Endothelial cell of umbilical vein (primary cell): ENCODE measurements at regions not wholly inside any gene's neighbourhood (a gene's known extent, or its start where the extent isn't known, plus 50 kb on each side); places are given as distances from the start of the nearest gene placed in this dataset.

ENCODE experiments used
- BruUV-seq: library from RNA; stranded (reverse); fragments of 400-500 nt; replicated peaks from 2 replicates; lab custom pipeline; 2021; lab: Mats Ljungman, UMichigan
- CTCF ChIA-PET: fragments of 300-600, 350-600 bp; sonication (Branson Sonifier 250); formaldehyde crosslinking; loops from one replicate; lab custom pipeline; 2021; ENCODE audit warnings: antibody characterized with exemption, inconsistent platforms; lab: Charles Lee
- POLR2A ChIA-PET: fragments of 300-600, 350-600 bp; sonication (Branson Sonifier 250); formaldehyde crosslinking; loops from one replicate; lab custom pipeline; 2021; ENCODE audit warnings: antibody characterized with exemption, inconsistent platforms; lab: Charles Lee
- DNase-seq: peaks from one replicate; pipeline ENCODE4 v3.0.0-alpha.2; 2011; ENCODE audit warnings: low read depth, low spot score
- FAIRE-seq: peaks from 2 replicates; lab custom pipeline; 2011; peaks lifted over from hg19 to GRCh38; lab: Jason Lieb, UNC
- H2AFZ ChIP-seq: 2 replicates; pipeline ENCODE4 v1.6.0; 2012; ENCODE audit warnings: low read depth, low read length, control low read depth, inconsistent platforms
- H3K27ac ChIP-seq: 2 replicates; pipeline ENCODE4 v1.5.1; 2011; ENCODE audit warnings: low read depth, mild to moderate bottlenecking, control low read depth, low read length, moderate library complexity; ENCODE audit not compliant: insufficient read depth
- H3K27me3 ChIP-seq, 2 experiments: 2 replicates each; pipeline versions ENCODE4 v1.6.0 to v1.6.1; 2011; ENCODE audit warnings: low read length in 2 of 2, mixed read lengths in 1 of 2; ENCODE audit not compliant: control insufficient read depth in 2 of 2, insufficient read depth in 2 of 2
- H3K36me3 ChIP-seq, 2 experiments: 2 replicates in 1 of 2; 3 replicates in 1 of 2; pipeline ENCODE4 v1.5.1; 2011; ENCODE audit warnings: low read length in 2 of 2, mild to moderate bottlenecking in 1 of 2, moderate library complexity in 1 of 2; ENCODE audit not compliant: control insufficient read depth in 2 of 2, insufficient read depth in 2 of 2; ENCODE audit errors: extremely low read depth in 1 of 2
- H3K4me1 ChIP-seq: 3 replicates; pipeline ENCODE4 v1.5.1; 2011; ENCODE audit warnings: mild to moderate bottlenecking, low read length; ENCODE audit not compliant: control insufficient read depth, insufficient read depth; ENCODE audit errors: extremely low read depth
- H3K4me2 ChIP-seq: 2 replicates; pipeline ENCODE4 v1.6.1; 2011; ENCODE audit warnings: low read length, control low read depth, mixed read lengths; ENCODE audit not compliant: insufficient read depth
- H3K4me3 ChIP-seq, 3 experiments: fragments of 200-600 bp in 1 of 3; sonication (generic), shearing (Covaris generic) in 1 of 3; replicated peaks in 1 of 3; 2 replicates each; pipeline ENCODE4 v1.5.1; 2011 to 2016; ENCODE audit warnings: control low read depth in 3 of 3, low read length in 3 of 3, mild to moderate bottlenecking in 2 of 3, inconsistent platforms in 1 of 3, low read depth in 1 of 3, moderate library complexity in 1 of 3; ENCODE audit not compliant: insufficient read depth in 1 of 3
- H3K79me2 ChIP-seq: 2 replicates; pipeline ENCODE4 v1.6.0; 2012; ENCODE audit warnings: low read length, inconsistent platforms; ENCODE audit not compliant: control insufficient read depth, insufficient read depth
- H3K9ac ChIP-seq: replicated peaks from 2 replicates; pipeline ENCODE3; 2011; ENCODE audit warnings: low read length, control low read depth; ENCODE audit not compliant: insufficient read depth; ENCODE audit errors: extremely low read depth
- H3K9me1 ChIP-seq: replicated peaks from 3 replicates; pipeline ENCODE4 v1.6.0; 2011; ENCODE audit warnings: mild to moderate bottlenecking, low read length; ENCODE audit not compliant: control insufficient read depth, insufficient read depth; ENCODE audit errors: extremely low read depth
- H3K9me3 ChIP-seq: replicated peaks from 2 replicates; pipeline ENCODE4 v1.5.1; 2012; ENCODE audit warnings: low read length, inconsistent platforms; ENCODE audit not compliant: control insufficient read depth, insufficient read depth
- H4K20me1 ChIP-seq: replicated peaks from 2 replicates; pipeline ENCODE3; 2011; ENCODE audit warnings: mild to moderate bottlenecking, low read length; ENCODE audit not compliant: control insufficient read depth, insufficient read depth; ENCODE audit errors: extremely low read depth
- EZH2 ChIP-seq: IDR thresholded peaks from 2 replicates; pipeline ENCODE4 v1.6.1; 2012; ENCODE audit warnings: borderline replicate concordance, low read depth, mild to moderate bottlenecking, moderate library complexity, low read length, inconsistent platforms; ENCODE audit not compliant: severe bottlenecking
- FOS ChIP-seq: IDR thresholded peaks from 2 replicates; pipeline ENCODE4 v1.6.1; 2011; ENCODE audit warnings: mild to moderate bottlenecking, low read length, moderate library complexity, borderline replicate concordance; ENCODE audit not compliant: insufficient read depth
- GATA2 ChIP-seq: IDR thresholded peaks from 2 replicates; pipeline ENCODE4 v1.7.0; 2011; ENCODE audit warnings: low read depth, mild to moderate bottlenecking, moderate library complexity, mixed read lengths, low read length; ENCODE audit not compliant: insufficient read length, insufficient read depth
- JUN ChIP-seq: IDR thresholded peaks from 2 replicates; pipeline ENCODE4 v1.6.1; 2011; ENCODE audit warnings: borderline replicate concordance, low read depth; ENCODE audit not compliant: insufficient read length, insufficient read depth
- MAX ChIP-seq: IDR thresholded peaks from 2 replicates; pipeline ENCODE4 v1.6.1; 2011; ENCODE audit not compliant: insufficient read depth, insufficient read length
- MYC ChIP-seq: IDR thresholded peaks from one replicate; pipeline ENCODE4 v1.6.1; 2011; ENCODE audit warnings: mild to moderate bottlenecking, low read depth, low read length
- POLR2A ChIP-seq: IDR thresholded peaks from 2 replicates; pipeline ENCODE4 v1.6.1; 2012; ENCODE audit warnings: low read depth, mild to moderate bottlenecking, control low read depth, low read length
- POLR2AphosphoS5 ChIP-seq: IDR thresholded peaks from 2 replicates; pipeline ENCODE4 v1.6.1; 2012; ENCODE audit warnings: low read depth, mild to moderate bottlenecking, control low read depth, low read length, moderate library complexity; ENCODE audit not compliant: insufficient read depth
- dilution Hi-C: fragments of 300-500 bp; cut with MboI; formaldehyde crosslinking; loops from one replicate; pipeline ENCODE4 v1.15.0; 2019; ENCODE audit warnings: low sequenced_read_pairs; ENCODE audit not compliant: extremely low pct_ligation_motif_present
- intact Hi-C: fragments of 100-400 bp; cut with micrococcal nuclease; formaldehyde crosslinking; loops from one replicate; pipeline ENCODE4 v1.10.0; 2022
- TF ChIP-seq, protein P1 (sequence below), 2 donors: IDR thresholded peaks; 1 replicate in 1 of 2; 2 replicates in 1 of 2; pipeline ENCODE4 v1.5.1; 2011; ENCODE audit warnings: low read length in 2 of 2, mild to moderate bottlenecking in 2 of 2, moderate library complexity in 2 of 2, control low read depth in 1 of 2, inconsistent platforms in 1 of 2, low read depth in 1 of 2; ENCODE audit not compliant: insufficient read depth in 1 of 2; ENCODE audit errors: extremely low read depth in 1 of 2

GRCh38 chr16:48089053-48089792 lies 66.6 kb downstream of the ABCC12 start:
- Histone ChIP-seq H3K9me1 (no peaks in the 10 kb centered on the region), H3K9me3 (no peaks in the 10 kb centered on the region), H3K9ac (no peak overlapping the region), H3K4me2 (no peak overlapping the region), H3K27me3 (no peaks in the 10 kb centered on the region), H2AFZ (no peak overlapping the region), H3K4me3 (no peak overlapping the region), H3K36me3 (no peaks in the 10 kb centered on the region), H3K4me1 (no peaks in the 10 kb centered on the region), H3K27ac (no peak overlapping the region), H4K20me1 (no peaks in the 10 kb centered on the region), H3K79me2 (no peaks in the 10 kb centered on the region)
- dilution Hi-C loops (no loop called here), intact Hi-C loops (no loop called here)
- no TSS peak for BruUV-seq
- TF ChIP-seq MYC (no peak), EZH2 (no peak), GATA2 (no peak), POLR2AphosphoS5 (no peak), JUN (no peak), FOS (no peak), MAX (no peak), POLR2A (no peak)
- TF ChIP-seq, protein P1, sequence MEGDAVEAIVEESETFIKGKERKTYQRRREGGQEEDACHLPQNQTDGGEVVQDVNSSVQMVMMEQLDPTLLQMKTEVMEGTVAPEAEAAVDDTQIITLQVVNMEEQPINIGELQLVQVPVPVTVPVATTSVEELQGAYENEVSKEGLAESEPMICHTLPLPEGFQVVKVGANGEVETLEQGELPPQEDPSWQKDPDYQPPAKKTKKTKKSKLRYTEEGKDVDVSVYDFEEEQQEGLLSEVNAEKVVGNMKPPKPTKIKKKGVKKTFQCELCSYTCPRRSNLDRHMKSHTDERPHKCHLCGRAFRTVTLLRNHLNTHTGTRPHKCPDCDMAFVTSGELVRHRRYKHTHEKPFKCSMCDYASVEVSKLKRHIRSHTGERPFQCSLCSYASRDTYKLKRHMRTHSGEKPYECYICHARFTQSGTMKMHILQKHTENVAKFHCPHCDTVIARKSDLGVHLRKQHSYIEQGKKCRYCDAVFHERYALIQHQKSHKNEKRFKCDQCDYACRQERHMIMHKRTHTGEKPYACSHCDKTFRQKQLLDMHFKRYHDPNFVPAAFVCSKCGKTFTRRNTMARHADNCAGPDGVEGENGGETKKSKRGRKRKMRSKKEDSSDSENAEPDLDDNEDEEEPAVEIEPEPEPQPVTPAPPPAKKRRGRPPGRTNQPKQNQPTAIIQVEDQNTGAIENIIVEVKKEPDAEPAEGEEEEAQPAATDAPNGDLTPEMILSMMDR (IDR thresholded peaks at IDR 0.05; ENCODE audit: extremely low read depth in 1 of 2, insufficient read depth in 1 of 2, low read depth in 1 of 2, low read length in 2 of 2) = no peak
- DNase-seq (no peak), FAIRE-seq (no peak)
- CTCF ChIA-PET = interaction anchor here (0.7 to 1.0 kb wide), 2 partner anchors 9 to 27 kb away, joined by 3 read pairs; no protein-coding TSS in a partner anchor
- POLR2A ChIA-PET = no interaction called here
